ENCODE measurements at regions not wholly inside any gene's neighbourhood (a gene's known extent, or its start where the extent isn't known, plus 50 kb on each side); places are given as distances from the start of the nearest gene placed in this dataset.

GRCh38 chr12:24240707-24241106 lies 291.2 kb upstream of the SOX5 start:
- TF ChIP-seq MAX (IDR thresholded peaks at IDR 0.05) (no peak), EP300 (IDR thresholded peaks at IDR 0.05; ENCODE audit: borderline replicate concordance) (no peak), CREB1 (IDR thresholded peaks at IDR 0.05; ENCODE audit: low read depth) (no peak), FOXM1 (IDR thresholded peaks at IDR 0.05; ENCODE audit: borderline replicate concordance, low read depth) (no peak), RAD21 (IDR thresholded peaks at IDR 0.05; ENCODE audit: low read depth) (no peak), ZBTB7A (IDR thresholded peaks at IDR 0.05; ENCODE audit: low read depth) (no peak), YY1 (IDR thresholded peaks at IDR 0.05; ENCODE audit: low read depth) (no peak), TAF1 (IDR thresholded peaks at IDR 0.05; ENCODE audit: low read depth) (no peak), EGR1 (IDR thresholded peaks at IDR 0.05) (no peak), REST (IDR thresholded peaks at IDR 0.05; ENCODE audit: low read depth) (no peak), TEAD4 (IDR thresholded peaks at IDR 0.05) (no peak), USF1 (IDR thresholded peaks at IDR 0.05) (no peak), TCF12 (IDR thresholded peaks at IDR 0.05; ENCODE audit: low read depth) (no peak)

Measured in Ishikawa (cell line).